ENCODE measurements at regions not wholly inside any gene's neighbourhood (a gene's known extent, or its start where the extent isn't known, plus 50 kb on each side); places are given as distances from the start of the nearest gene placed in this dataset.

GRCh38 chr15:93422476-93422875 lies 333.5 kb upstream of the RGMA start:
- TF ChIP-seq BHLHE40 (IDR thresholded peaks at IDR 0.05; ENCODE audit: low read depth, low read length) = no peak
- TF ChIP-seq CTCF (conservative IDR thresholded peaks at IDR 0.05; ENCODE audit: low read depth, low read length) = no peak
- TF ChIP-seq RFX5 (IDR thresholded peaks at IDR 0.05; ENCODE audit: low read depth, low read length) = no peak
- no peak for TF ChIP-seq POLR2A (IDR thresholded peaks at IDR 0.05; ENCODE audit: low read depth, low read length)
